ENCODE measurements at regions not wholly inside any gene's neighbourhood (a gene's known extent, or its start where the extent isn't known, plus 50 kb on each side); places are given as distances from the start of the nearest gene placed in this dataset.

DNA sequence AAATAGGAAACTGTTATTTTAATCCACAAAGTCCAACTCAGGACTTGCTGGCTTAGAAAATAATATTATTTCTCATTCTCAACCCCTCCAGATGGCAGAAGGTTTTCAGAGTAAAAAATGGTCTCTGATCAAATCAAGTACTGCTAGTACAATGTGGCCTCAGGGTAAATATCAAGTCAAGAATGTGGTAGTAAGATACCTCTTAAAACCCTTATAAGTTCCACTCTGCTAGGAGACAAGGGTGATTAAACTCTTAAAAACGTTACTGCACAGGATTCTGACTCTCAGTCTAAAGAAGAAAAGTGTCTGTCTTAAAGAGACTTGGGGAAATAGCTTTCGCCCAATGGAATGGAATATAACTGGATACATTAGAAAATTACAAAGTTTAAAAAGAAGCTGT, 120.8 kb upstream of the PDE4D start:
- TF ChIP-seq, protein P1, sequence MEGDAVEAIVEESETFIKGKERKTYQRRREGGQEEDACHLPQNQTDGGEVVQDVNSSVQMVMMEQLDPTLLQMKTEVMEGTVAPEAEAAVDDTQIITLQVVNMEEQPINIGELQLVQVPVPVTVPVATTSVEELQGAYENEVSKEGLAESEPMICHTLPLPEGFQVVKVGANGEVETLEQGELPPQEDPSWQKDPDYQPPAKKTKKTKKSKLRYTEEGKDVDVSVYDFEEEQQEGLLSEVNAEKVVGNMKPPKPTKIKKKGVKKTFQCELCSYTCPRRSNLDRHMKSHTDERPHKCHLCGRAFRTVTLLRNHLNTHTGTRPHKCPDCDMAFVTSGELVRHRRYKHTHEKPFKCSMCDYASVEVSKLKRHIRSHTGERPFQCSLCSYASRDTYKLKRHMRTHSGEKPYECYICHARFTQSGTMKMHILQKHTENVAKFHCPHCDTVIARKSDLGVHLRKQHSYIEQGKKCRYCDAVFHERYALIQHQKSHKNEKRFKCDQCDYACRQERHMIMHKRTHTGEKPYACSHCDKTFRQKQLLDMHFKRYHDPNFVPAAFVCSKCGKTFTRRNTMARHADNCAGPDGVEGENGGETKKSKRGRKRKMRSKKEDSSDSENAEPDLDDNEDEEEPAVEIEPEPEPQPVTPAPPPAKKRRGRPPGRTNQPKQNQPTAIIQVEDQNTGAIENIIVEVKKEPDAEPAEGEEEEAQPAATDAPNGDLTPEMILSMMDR (conservative IDR thresholded peaks at IDR 0.05 in 1 of 2, IDR thresholded peaks at IDR 0.05 in 1 of 2; ENCODE audit: low read depth in 1 of 2, low read length in 2 of 2): no peak
- TF ChIP-seq EZH2 (IDR thresholded peaks at IDR 0.05; ENCODE audit: low read length, missing control alignments): no peak
